HCT116 (cell line): ENCODE measurements at regions not wholly inside any gene's neighbourhood (a gene's known extent, or its start where the extent isn't known, plus 50 kb on each side); places are given as distances from the start of the nearest gene placed in this dataset.

Experiments used
- ATAC-seq: fragments of 200-7000 bp; cut with Tn5 transposase; 2 replicates; pipeline ENCODE4 v1.9.1; 2020; ENCODE audit warnings: mild to moderate bottlenecking, moderate library complexity
- BruUV-seq: library from RNA; stranded (reverse); fragments of 400-500 nt; replicated peaks from 2 replicates; lab custom pipeline; 2021; lab: Mats Ljungman, UMichigan
- CTCF ChIA-PET: fragments of 300-600 bp; sonication (Branson Sonifier 250); formaldehyde crosslinking; loops from one replicate; lab custom pipeline; 2021; ENCODE audit warnings: antibody characterized with exemption; lab: Charles Lee
- POLR2A ChIA-PET: fragments of 300-600, 350-600 bp; sonication (Branson Sonifier 250); formaldehyde crosslinking; loops from one replicate; lab custom pipeline; 2021; ENCODE audit warnings: antibody characterized with exemption; lab: Charles Lee
- RAD21 ChIA-PET, 2 experiments: fragments of 300-600 bp; sonication (Branson Sonifier 250); formaldehyde crosslinking; loops; one replicate each; lab custom pipeline; 2023; ENCODE audit warnings: low total read pairs in 2 of 2; ENCODE audit not compliant: uncharacterized antibody in 2 of 2, unreplicated experiment in 2 of 2, low non-redundant PET in 1 of 2; lab: Charles Lee
- DNase-seq: peaks from one replicate; pipeline ENCODE4 v3.0.0-alpha.2; 2010; ENCODE audit warnings: low read depth, low spot score
- H2AFZ ChIP-seq: fragments of 200-600 bp; shearing (Covaris generic), sonication (generic); 2 replicates; pipeline ENCODE4 v1.6.1; 2017; ENCODE audit warnings: low read depth, mixed run types, mixed read lengths, antibody characterized with exemption, low read length; ENCODE audit not compliant: poor library complexity, severe bottlenecking
- H3K27ac ChIP-seq: 2 replicates; pipeline ENCODE4 v1.5.1; 2012; ENCODE audit warnings: low read depth, low read length
- H3K27me3 ChIP-seq: fragments of 200-600 bp; sonication (generic); 2 replicates; pipeline ENCODE4 v1.6.1; 2016; ENCODE audit warnings: mixed run types, low read length, mixed read lengths; ENCODE audit not compliant: insufficient read depth
- H3K36me3 ChIP-seq, 2 experiments: fragments of 200-500 bp in 1 of 2; fragments of 200-600 bp in 1 of 2; sonication (Bioruptor generic) in 1 of 2; sonication (generic) in 1 of 2; 2 replicates each; pipeline versions ENCODE4 v1.5.1 to v1.6.1; 2014 to 2016; ENCODE audit warnings: low read length in 2 of 2, inconsistent platforms in 1 of 2, mixed read lengths in 1 of 2, mixed run types in 1 of 2; ENCODE audit not compliant: insufficient read depth in 2 of 2, control insufficient read depth in 1 of 2
- H3K4me1 ChIP-seq, 2 experiments: fragments of 200-600 bp in 1 of 2; sonication (generic) in 1 of 2; 2 replicates each; pipeline versions ENCODE4 v1.5.1 to v1.6.1; 2012 to 2017; ENCODE audit warnings: low read length in 2 of 2, inconsistent platforms in 1 of 2, mild to moderate bottlenecking in 1 of 2, mixed read lengths in 1 of 2, mixed run types in 1 of 2, moderate library complexity in 1 of 2; ENCODE audit not compliant: insufficient read depth in 2 of 2, control insufficient read depth in 1 of 2
- H3K4me2 ChIP-seq: fragments of 200-600 bp; sonication (generic); 2 replicates; pipeline ENCODE4 v1.6.1; 2017; ENCODE audit warnings: mixed run types, low read length, mixed read lengths
- H3K4me3 ChIP-seq, 2 experiments: fragments of 200-600 bp in 1 of 2; sonication (generic) in 1 of 2; replicated peaks in 1 of 2; 2 replicates each; pipeline ENCODE4 v1.5.1; 2011 to 2016; ENCODE audit warnings: low read length in 2 of 2, control low read depth in 1 of 2, low read depth in 1 of 2, mild to moderate bottlenecking in 1 of 2, mixed read lengths in 1 of 2, mixed run types in 1 of 2
- H3K79me2 ChIP-seq: fragments of 200-600 bp; sonication (generic); 2 replicates; pipeline ENCODE4 v1.6.1; 2017; ENCODE audit warnings: mild to moderate bottlenecking, mixed run types, low read length, moderate library complexity, mixed read lengths; ENCODE audit not compliant: insufficient read depth
- H3K9ac ChIP-seq: fragments of 200-600 bp; sonication (generic); 2 replicates; pipeline ENCODE4 v1.6.1; 2016; ENCODE audit warnings: low read length, mixed read lengths
- H3K9me2 ChIP-seq: fragments of 200-600 bp; sonication (generic), shearing (Covaris generic); 2 replicates; pipeline ENCODE4 v1.6.1; 2017; ENCODE audit warnings: mixed run types, mild to moderate bottlenecking, moderate library complexity; ENCODE audit not compliant: insufficient read depth
- H3K9me3 ChIP-seq, 2 experiments: fragments of 200-500 bp in 1 of 2; fragments of 200-600 bp in 1 of 2; sonication (Bioruptor generic) in 1 of 2; sonication (generic) in 1 of 2; 2 replicates each; pipeline ENCODE4 v1.6.1; 2014 to 2017; ENCODE audit warnings: low read length in 2 of 2, mixed read lengths in 2 of 2, inconsistent platforms in 1 of 2, low read depth in 1 of 2, mild to moderate bottlenecking in 1 of 2, mixed run types in 1 of 2, moderate library complexity in 1 of 2; ENCODE audit not compliant: control insufficient read depth in 1 of 2, insufficient read depth in 1 of 2
- H4K20me1 ChIP-seq: fragments of 200-600 bp; sonication (generic), shearing (Covaris generic); 2 replicates; pipeline ENCODE4 v1.6.1; 2017; ENCODE audit warnings: mixed run types, mild to moderate bottlenecking, moderate library complexity; ENCODE audit not compliant: insufficient read depth
- CBX3 ChIP-seq: IDR thresholded peaks from 2 replicates; pipeline ENCODE4 v1.6.1; 2012; ENCODE audit warnings: low read depth
- CEBPB ChIP-seq: IDR thresholded peaks from 2 replicates; pipeline ENCODE4 v1.6.1; 2012; ENCODE audit warnings: low read depth
- EGR1 ChIP-seq: IDR thresholded peaks from 2 replicates; pipeline ENCODE4 v1.6.1; 2012; ENCODE audit warnings: low read depth
- ELF1 ChIP-seq: IDR thresholded peaks from 2 replicates; pipeline ENCODE4 v1.6.1; 2012; ENCODE audit warnings: low read depth, borderline replicate concordance
- EZH2 ChIP-seq: fragments of 200-600 bp; sonication (generic); IDR thresholded peaks from 2 replicates; pipeline ENCODE4 v1.6.1; 2017; ENCODE audit warnings: antibody characterized with exemption, mixed run types
- EZH2phosphoT487 ChIP-seq: fragments of 200-600 bp; IDR thresholded peaks from 2 replicates; pipeline ENCODE4 v1.6.1; 2018; ENCODE audit warnings: antibody characterized with exemption, borderline replicate concordance
- FOSL1 ChIP-seq: IDR thresholded peaks from 2 replicates; pipeline ENCODE4 v1.6.1; 2012; ENCODE audit warnings: low read depth
- JUND ChIP-seq: IDR thresholded peaks from 2 replicates; pipeline ENCODE4 v1.6.1; 2012
- MAX ChIP-seq: IDR thresholded peaks from 2 replicates; pipeline ENCODE4 v1.6.1; 2012
- POLR2A ChIP-seq: IDR thresholded peaks from 2 replicates; pipeline ENCODE4 v1.7.0; 2011; ENCODE audit warnings: borderline replicate concordance; ENCODE audit not compliant: insufficient read depth, insufficient read length; ENCODE audit errors: extremely low read depth
- POLR2AphosphoS5 ChIP-seq: IDR thresholded peaks from 2 replicates; pipeline ENCODE4 v1.6.1; 2011; ENCODE audit warnings: mild to moderate bottlenecking, low read depth, low read length, moderate library complexity
- REST ChIP-seq: IDR thresholded peaks from 2 replicates; pipeline ENCODE4 v1.6.1; 2012; ENCODE audit warnings: low read depth
- SIN3A ChIP-seq: IDR thresholded peaks from 2 replicates; pipeline ENCODE4 v1.6.1; 2012; ENCODE audit warnings: low read depth
- SRF ChIP-seq: IDR thresholded peaks from 2 replicates; pipeline ENCODE4 v1.6.1; 2012; ENCODE audit warnings: low read depth
- TCF7L2 ChIP-seq: IDR thresholded peaks from 2 replicates; pipeline ENCODE4 v1.7.0; 2011; ENCODE audit warnings: borderline replicate concordance, inconsistent platforms; ENCODE audit not compliant: insufficient read depth, insufficient read length; ENCODE audit errors: extremely low read depth
- ZNF274 ChIP-seq: fragments of 200-500 bp; sonication (Bioruptor generic); IDR thresholded peaks from 2 replicates; pipeline ENCODE4 v1.6.1; 2014; ENCODE audit warnings: mild to moderate bottlenecking, low read depth, low read length, inconsistent platforms
- intact Hi-C: fragments of 100-400 bp; cut with micrococcal nuclease; formaldehyde crosslinking; loops from 2 replicates; pipeline ENCODE4 v1.10.0; 2022
- TF ChIP-seq, protein P1 (sequence below), 3 experiments: fragments of 200-600 bp in 1 of 3; sonication (generic) in 1 of 3; IDR thresholded peaks in 2 of 3; conservative IDR thresholded peaks in 1 of 3; 2 replicates each; pipeline ENCODE4 v1.5.1; 2012 to 2017; ENCODE audit warnings: low read depth in 2 of 3, low read length in 2 of 3, antibody characterized with exemption in 1 of 3, borderline replicate concordance in 1 of 3, control low read depth in 1 of 3, mild to moderate bottlenecking in 1 of 3, mixed read lengths in 1 of 3, mixed run types in 1 of 3, moderate library complexity in 1 of 3; ENCODE audit not compliant: insufficient read depth in 1 of 3
- TF ChIP-seq, protein P2 (sequence below): IDR thresholded peaks from 2 replicates; pipeline ENCODE4 v1.6.1; 2012

DNA sequence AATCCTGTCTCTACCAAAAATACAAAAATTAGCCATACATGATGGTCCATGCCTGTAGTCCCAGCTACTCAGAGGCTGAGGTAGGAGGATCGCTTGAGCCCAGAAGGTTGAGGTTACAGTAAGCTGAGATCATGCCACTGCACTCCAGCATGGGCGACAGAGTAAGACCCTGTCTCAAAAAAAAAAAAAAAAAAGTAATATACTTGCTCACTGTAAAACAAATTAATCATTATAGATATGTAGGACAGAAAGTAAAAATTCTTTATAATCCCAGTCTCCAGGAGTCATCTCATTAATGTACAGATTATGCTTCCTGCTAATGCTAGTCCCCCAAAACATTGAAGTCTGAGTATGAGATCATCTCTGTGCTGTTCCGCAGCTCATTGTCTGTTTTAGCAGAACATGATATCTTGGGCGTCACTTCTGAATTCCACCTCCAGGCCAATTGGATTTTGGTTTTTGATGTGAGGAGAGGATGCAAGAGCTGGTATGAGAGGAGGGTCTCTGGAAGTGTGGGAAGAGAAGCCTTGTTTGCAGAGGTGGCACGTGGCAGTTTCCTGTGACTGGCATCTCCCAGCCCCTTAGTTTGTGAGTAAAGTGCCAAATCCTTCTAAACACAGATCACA, 75.4 kb upstream of the NPAS1 start:
- H2AFZ ChIP-seq = no peak overlapping the region
- H3K36me3 ChIP-seq = 0 out of 4 replicates have a peak, but pooled peaks cover 0 to 2% of the 10 kb centered on the region in 2 experiments
- H3K9me3 ChIP-seq = no peaks in the 10 kb centered on the region
- H3K79me2 ChIP-seq = peaks cover 41% of the 10 kb centered on the region
- no peak overlapping the region for H3K27ac ChIP-seq
- BruUV-seq = no TSS peak
- no peak for TF ChIP-seq SRF
- TF ChIP-seq POLR2A = no peak
- no peak for TF ChIP-seq ZNF274
- no peak for TF ChIP-seq EGR1
- no peak for TF ChIP-seq ELF1
- no peak for TF ChIP-seq JUND
- TF ChIP-seq, protein P1, sequence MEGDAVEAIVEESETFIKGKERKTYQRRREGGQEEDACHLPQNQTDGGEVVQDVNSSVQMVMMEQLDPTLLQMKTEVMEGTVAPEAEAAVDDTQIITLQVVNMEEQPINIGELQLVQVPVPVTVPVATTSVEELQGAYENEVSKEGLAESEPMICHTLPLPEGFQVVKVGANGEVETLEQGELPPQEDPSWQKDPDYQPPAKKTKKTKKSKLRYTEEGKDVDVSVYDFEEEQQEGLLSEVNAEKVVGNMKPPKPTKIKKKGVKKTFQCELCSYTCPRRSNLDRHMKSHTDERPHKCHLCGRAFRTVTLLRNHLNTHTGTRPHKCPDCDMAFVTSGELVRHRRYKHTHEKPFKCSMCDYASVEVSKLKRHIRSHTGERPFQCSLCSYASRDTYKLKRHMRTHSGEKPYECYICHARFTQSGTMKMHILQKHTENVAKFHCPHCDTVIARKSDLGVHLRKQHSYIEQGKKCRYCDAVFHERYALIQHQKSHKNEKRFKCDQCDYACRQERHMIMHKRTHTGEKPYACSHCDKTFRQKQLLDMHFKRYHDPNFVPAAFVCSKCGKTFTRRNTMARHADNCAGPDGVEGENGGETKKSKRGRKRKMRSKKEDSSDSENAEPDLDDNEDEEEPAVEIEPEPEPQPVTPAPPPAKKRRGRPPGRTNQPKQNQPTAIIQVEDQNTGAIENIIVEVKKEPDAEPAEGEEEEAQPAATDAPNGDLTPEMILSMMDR (IDR thresholded peaks at IDR 0.05 in 2 of 3, conservative IDR thresholded peaks at IDR 0.05 in 1 of 3; ENCODE audit: borderline replicate concordance in 1 of 3, insufficient read depth in 1 of 3, low read depth in 2 of 3, low read length in 2 of 3) = no peak
- no peak for TF ChIP-seq SIN3A
- TF ChIP-seq, protein P2, sequence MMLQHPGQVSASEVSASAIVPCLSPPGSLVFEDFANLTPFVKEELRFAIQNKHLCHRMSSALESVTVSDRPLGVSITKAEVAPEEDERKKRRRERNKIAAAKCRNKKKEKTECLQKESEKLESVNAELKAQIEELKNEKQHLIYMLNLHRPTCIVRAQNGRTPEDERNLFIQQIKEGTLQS = no peak
- TF ChIP-seq TCF7L2 = no peak
- TF ChIP-seq CBX3 = no peak
- no peak for TF ChIP-seq MAX
- TF ChIP-seq CEBPB = no peak
- TF ChIP-seq POLR2AphosphoS5 = no peak
- TF ChIP-seq FOSL1 = no peak
- no peak for TF ChIP-seq EZH2phosphoT487
- TF ChIP-seq REST = no peak
- TF ChIP-seq EZH2 = no peak
- POLR2A ChIA-PET = no interaction called here
- RAD21 ChIA-PET = no interaction called here
- no peak for ATAC-seq
- CTCF ChIA-PET = no interaction called here
- H3K9ac ChIP-seq = no peak overlapping the region
- H4K20me1 ChIP-seq = no peaks in the 10 kb centered on the region
- intact Hi-C loops = no loop called here
- H3K4me3 ChIP-seq = no peak overlapping the region
- no peak overlapping the region for H3K4me2 ChIP-seq
- no peaks in the 10 kb centered on the region for H3K27me3 ChIP-seq
- no peaks in the 10 kb centered on the region for H3K9me2 ChIP-seq
- peaks cover 0 to 4% of the 10 kb centered on the region in 2 experiments; a peak in 1 of 4 replicates for H3K4me1 ChIP-seq
- no peak for DNase-seq
